ENCODE measurements at regions not wholly inside any gene's neighbourhood (a gene's known extent, or its start where the extent isn't known, plus 50 kb on each side); places are given as distances from the start of the nearest gene placed in this dataset.
"Not testable (repeated sequence)": the region's sequence is repeated elsewhere in the genome, so short reads cannot be mapped to it uniquely, and the experiment has no call there.

GRCh38 chr7:122248472-122248871 is 56.1 kb downstream of the FEZF1 start:
- no peak for DNase-seq

GRCh38 chr7:122238729-122239128 is 65.8 kb downstream of the FEZF1 start:
- not testable (repeated sequence) for DNase-seq

- DNase-seq = not testable (repeated sequence)
Observed at GRCh38 chr7:122238297-122238696, 66.3 kb downstream of the FEZF1 start.

- DNase-seq = no peak
Observed at GRCh38 chr7:122225874-122226273, 78.7 kb downstream of the FEZF1 start.

GRCh38 chr7:122219253-122219865 is 75.3 kb upstream of the AASS start:
- DNase-seq = peak; percentile 24

GRCh38 chr7:122217125-122217524 is 73.1 kb upstream of the AASS start:
- no peak for DNase-seq

- DNase-seq = no peak
Observed at GRCh38 chr7:122212754-122213153, 68.7 kb upstream of the AASS start.

- DNase-seq = no peak
Observed at GRCh38 chr7:122211362-122211761, 67.3 kb upstream of the AASS start.

- no peak for DNase-seq
Observed at GRCh38 chr7:122206985-122207384, 62.9 kb upstream of the AASS start.

GRCh38 chr7:122203814-122204213 is 59.8 kb upstream of the AASS start:
- DNase-seq = no peak

GRCh38 chr7:122200888-122201287 is 56.8 kb upstream of the AASS start:
- DNase-seq = no peak

GRCh38 chr7:122199171-122199570 is 55.1 kb upstream of the AASS start:
- no peak for DNase-seq

GRCh38 chr7:122198581-122198980 is 54.5 kb upstream of the AASS start:
- DNase-seq = no peak
